ENCODE measurements at regions not wholly inside any gene's neighbourhood (a gene's known extent, or its start where the extent isn't known, plus 50 kb on each side); places are given as distances from the start of the nearest gene placed in this dataset.
"Not testable (repeated sequence)": the region's sequence is repeated elsewhere in the genome, so short reads cannot be mapped to it uniquely, and the experiment has no call there.

DNA sequence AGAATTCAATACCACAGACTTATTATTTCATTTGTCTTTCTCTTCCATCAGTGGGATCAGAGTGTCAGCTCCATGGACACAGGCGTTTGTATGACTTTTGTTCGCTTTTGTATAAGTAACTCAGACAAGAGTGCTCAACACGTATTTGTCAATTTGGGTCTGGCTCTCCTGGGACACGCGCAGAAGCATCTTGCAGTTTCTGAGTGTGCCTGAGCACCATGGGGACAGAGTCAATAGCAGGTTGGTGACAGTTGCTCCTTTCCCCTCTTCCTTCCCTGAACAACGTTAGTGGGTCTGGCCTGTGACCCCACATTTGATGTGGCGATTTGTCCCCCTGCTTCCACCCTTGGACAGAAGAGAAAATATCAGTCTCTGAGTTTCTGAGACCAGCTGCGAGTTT lies 120.4 kb upstream of the SDK1 start:
- no peak for DNase-seq (ENCODE audit: low read depth)

GRCh38 chr7:3182055-3182454 lies 119.0 kb upstream of the SDK1 start:
- H3K4me3 ChIP-seq (ENCODE audit: low read depth, low read length); DNase-seq (ENCODE audit: low read depth): not testable (repeated sequence)

More for the DNA sequence above, 120.4 kb upstream of the SDK1 start:
- no peak overlapping the region for H3K4me3 ChIP-seq (ENCODE audit: low read depth, low read length)

GRCh38 chr7:3187444-3188040 lies 113.5 kb upstream of the SDK1 start:
- no peak overlapping the region for H3K4me3 ChIP-seq (ENCODE audit: low read depth, low read length)
- DNase-seq (ENCODE audit: low read depth) = no peak

- no peak overlapping the region for H3K4me3 ChIP-seq (ENCODE audit: low read depth, low read length)
- DNase-seq (ENCODE audit: low read depth) = no peak
These were observed 112.1 kb upstream of the SDK1 start for GRCh38 chr7:3188946-3189345.

DNA sequence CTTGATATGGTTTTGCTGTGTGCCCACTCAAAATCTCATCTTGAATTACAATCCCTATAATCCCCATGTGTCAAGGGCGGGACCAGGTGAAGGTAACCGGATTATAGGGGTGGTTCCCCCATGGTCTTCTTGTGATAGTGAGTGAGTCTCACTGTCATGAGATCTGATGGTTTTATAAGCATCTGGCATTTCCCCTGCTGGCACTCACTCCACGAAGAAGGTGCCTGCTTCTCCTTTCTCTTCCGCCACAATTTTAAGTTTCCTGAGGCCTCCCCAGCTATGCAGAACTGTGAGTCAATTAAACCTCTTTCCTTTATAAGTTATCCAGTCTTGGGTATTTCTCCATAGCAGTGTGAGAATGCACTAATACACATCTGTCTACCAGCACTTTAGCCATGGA lies 109.5 kb upstream of the SDK1 start:
- no peak overlapping the region for H3K4me3 ChIP-seq (ENCODE audit: low read depth, low read length)
- DNase-seq (ENCODE audit: low read depth) = no peak

DNA sequence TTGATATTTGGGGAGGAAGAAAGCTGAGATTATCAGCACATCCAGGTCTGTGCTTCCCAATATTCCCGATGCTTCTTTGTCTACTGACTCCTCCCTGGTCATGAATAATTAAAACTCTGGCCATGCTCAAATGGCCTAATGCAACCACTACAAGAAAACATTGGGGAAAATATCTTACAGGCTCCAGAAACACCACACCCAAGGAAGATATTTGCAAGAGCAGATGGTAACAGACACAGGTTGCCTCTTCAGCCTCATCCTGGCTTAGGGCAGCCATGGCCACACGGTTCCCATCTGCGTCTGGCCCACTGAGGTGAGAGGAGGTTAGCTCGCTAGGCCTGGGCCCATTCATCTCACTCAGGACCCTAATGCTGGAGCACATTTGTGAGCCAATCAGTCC lies 108.4 kb upstream of the SDK1 start:
- DNase-seq (ENCODE audit: low read depth) = no peak
- H3K4me3 ChIP-seq (ENCODE audit: low read depth, low read length) = no peak overlapping the region

GRCh38 chr7:3193379-3194120 lies 107.5 kb upstream of the SDK1 start:
- H3K4me3 ChIP-seq (ENCODE audit: low read depth, low read length) = no peak overlapping the region
- DNase-seq (ENCODE audit: low read depth) = no peak

- H3K4me3 ChIP-seq (ENCODE audit: low read depth, low read length) = no peak overlapping the region
- peak; percentile 51 for DNase-seq (ENCODE audit: low read depth)
These were observed 106.4 kb upstream of the SDK1 start for GRCh38 chr7:3194501-3195141.

- H3K4me3 ChIP-seq (ENCODE audit: low read depth, low read length) = no peak overlapping the region
- DNase-seq (ENCODE audit: low read depth) = no peak
These were observed 105.9 kb upstream of the SDK1 start for GRCh38 chr7:3195160-3195559.

DNA sequence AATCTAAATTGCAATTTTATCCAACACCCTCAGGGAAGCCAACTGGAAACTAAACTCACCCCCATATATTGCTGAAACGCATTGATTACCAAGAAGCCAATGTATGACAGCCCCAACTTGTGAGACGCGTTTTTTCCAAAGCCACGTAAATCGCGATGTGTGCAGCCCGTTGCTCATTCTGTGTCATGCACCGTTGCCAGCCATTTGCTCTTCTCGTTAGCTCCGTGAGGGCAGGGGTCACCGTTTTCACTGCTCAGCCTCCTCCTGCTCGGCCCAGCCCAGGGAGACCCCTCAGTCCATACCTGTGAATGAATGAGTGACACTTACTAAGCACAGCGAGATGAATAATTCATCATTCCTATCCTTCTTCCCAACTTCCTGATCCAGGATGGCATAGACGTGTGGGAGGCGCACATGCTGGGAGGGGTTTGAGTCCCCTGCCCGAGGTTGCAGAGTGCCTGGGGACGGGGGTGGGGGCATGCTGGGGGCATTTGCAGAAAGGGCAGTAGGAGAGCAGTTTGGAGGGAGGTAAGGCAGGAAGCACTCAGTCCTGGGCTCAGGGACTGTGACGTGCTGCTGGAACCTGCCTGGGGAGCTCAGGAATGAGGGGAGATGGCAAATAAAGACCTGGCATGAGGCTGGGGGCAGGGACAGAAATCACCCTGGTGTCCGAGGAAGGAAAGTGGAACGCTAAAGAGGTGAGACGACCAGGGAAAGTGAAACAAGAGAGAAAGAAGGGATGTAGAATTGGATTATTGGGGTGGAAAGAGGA lies 104.2 kb upstream of the SDK1 start:
- no peak for DNase-seq (ENCODE audit: low read depth)
- H3K4me3 ChIP-seq (ENCODE audit: low read depth, low read length) = no peak overlapping the region

GRCh38 chr7:3197567-3198213 lies 103.4 kb upstream of the SDK1 start:
- DNase-seq (ENCODE audit: low read depth) = no peak
- no peak overlapping the region for H3K4me3 ChIP-seq (ENCODE audit: low read depth, low read length)

DNA sequence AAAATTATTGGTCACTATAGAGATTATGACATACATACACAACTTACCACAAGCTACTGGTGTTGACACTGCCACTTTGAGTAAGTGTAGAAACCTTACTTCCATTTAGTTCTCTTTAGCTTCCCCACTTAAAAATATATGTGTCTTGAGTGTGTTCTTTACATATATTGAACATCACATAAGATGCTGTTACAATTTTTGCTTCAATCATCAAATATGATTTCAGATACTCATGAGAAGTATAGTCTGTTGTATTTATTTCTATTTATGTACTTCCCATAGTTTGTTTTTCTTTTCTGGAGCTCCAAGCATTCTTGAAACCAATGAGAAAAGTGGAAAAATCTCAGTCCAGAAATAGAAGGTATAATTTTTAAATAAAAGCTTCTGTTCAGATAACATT lies 102.7 kb upstream of the SDK1 start:
- H3K4me3 ChIP-seq (ENCODE audit: low read depth, low read length) = no peak overlapping the region
- DNase-seq (ENCODE audit: low read depth) = no peak

DNA sequence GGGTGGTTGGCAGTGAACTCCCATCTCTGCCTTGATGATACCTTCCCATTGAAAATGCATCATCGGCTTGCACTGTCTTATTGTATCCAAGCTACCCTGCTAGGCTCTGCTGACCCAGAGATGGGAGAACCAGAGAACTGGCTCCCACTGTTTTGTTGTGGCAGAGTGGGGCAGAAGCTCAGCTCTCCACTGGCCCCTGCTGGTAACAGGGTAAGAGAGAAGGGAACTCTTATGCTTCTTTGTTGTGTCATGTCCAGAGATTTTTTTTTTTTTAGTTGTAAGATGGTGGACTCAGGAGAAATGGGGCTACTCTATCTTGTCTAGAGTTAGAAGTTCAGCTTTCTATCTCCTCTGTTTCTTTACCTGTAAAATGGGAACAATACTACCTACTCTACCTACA lies 100.5 kb upstream of the SDK1 start:
- no peak for DNase-seq (ENCODE audit: low read depth)
- H3K4me3 ChIP-seq (ENCODE audit: low read depth, low read length) = no peak overlapping the region

- no peak for DNase-seq (ENCODE audit: low read depth)
- no peak overlapping the region for H3K4me3 ChIP-seq (ENCODE audit: low read depth, low read length)
These were observed 99.7 kb upstream of the SDK1 start for GRCh38 chr7:3201306-3201705.

GRCh38 chr7:3201937-3202710 lies 98.9 kb upstream of the SDK1 start:
- no peak for DNase-seq (ENCODE audit: low read depth)
- H3K4me3 ChIP-seq (ENCODE audit: low read depth, low read length) = no peak overlapping the region

DNA sequence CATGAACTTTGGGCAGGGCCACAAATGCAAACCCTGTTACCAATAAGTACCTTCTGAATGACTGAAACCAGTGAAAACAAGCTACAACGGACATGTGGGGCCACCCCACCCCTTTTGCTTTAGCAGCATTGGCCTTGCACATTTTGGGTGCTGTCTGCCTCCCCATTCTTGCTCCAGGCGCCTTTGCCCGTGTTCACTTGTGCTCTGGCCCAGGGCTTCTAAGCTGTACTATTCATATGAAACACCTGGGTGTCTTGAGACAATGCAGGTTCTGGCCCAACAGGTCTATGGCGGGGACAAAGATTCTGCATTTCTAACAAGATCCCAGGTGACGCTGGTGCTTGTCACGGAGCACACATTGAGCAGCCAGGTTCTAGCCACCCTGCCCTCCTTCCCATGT lies 96.5 kb upstream of the SDK1 start:
- no peak for DNase-seq (ENCODE audit: low read depth)
- H3K4me3 ChIP-seq (ENCODE audit: low read depth, low read length) = no peak overlapping the region

- no peak for DNase-seq (ENCODE audit: low read depth)
- no peak overlapping the region for H3K4me3 ChIP-seq (ENCODE audit: low read depth, low read length)
These were observed 95.0 kb upstream of the SDK1 start for GRCh38 chr7:3206101-3206500.

GRCh38 chr7:3206771-3207191 lies 94.3 kb upstream of the SDK1 start:
- no peak overlapping the region for H3K4me3 ChIP-seq (ENCODE audit: low read depth, low read length)
- DNase-seq (ENCODE audit: low read depth) = no peak

DNA sequence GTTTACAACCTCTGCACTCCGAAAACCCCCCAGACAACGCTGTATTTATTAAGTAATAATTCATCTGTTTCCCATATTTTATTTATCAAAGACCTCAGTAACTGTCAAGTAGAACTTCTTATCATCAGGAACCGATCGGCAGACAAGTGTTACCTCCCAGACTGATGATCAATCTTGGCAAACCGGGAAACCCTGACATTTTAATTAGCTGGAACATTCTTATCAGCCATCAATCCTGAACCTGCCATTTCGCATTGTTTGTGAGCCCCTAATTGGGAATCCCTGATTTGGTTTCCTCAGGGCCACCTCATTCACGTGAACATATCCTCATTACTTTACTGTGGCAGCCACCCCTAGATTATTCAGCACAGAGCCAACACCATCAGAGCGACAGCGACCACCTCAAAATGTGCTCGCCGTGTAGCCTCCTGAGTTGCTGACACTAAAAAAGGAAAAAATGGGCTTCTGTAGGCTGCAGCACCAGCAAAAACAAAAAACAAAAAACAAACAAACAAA lies 93.6 kb upstream of the SDK1 start:
- DNase-seq (ENCODE audit: low read depth) = no peak
- H3K4me3 ChIP-seq (ENCODE audit: low read depth, low read length) = no peak overlapping the region

All from skeletal muscle cell (primary cell).